ENCODE measurements at regions not wholly inside any gene's neighbourhood (a gene's known extent, or its start where the extent isn't known, plus 50 kb on each side); places are given as distances from the start of the nearest gene placed in this dataset.

GRCh38 chr4:122973465-122973864 lies 51.1 kb upstream of the NUDT6 start:
- no peak for ATAC-seq
- no peak overlapping the region for H3K4me2 ChIP-seq (ENCODE audit: low read length)
- no peaks in the 10 kb centered on the region for H3K9me2 ChIP-seq (replicated peaks; ENCODE audit: low read length)
- H3F3A ChIP-seq (ENCODE audit: low read length, unreplicated experiment) = no peaks in the 10 kb centered on the region
- TF ChIP-seq EZH2phosphoT487 (IDR thresholded peaks at IDR 0.05; ENCODE audit: borderline replicate concordance, low read length) = no peak
- TF ChIP-seq EZH2 (IDR thresholded peaks at IDR 0.05; ENCODE audit: low read length, unreplicated experiment) = no peak
- no peak for TF ChIP-seq CTCF (conservative IDR thresholded peaks at IDR 0.05; ENCODE audit: low read depth, low read length)
- ChIA-PET POLR2A (ENCODE audit: unreplicated experiment) (no interaction called here), CTCF (no interaction called here)
- H3K36me3 ChIP-seq (ENCODE audit: low read depth, low read length) = peaks cover 17% of the 10 kb centered on the region; the same call in 1 of the 2 replicates
- H3K79me2 ChIP-seq (ENCODE audit: low read length) = no peaks in the 10 kb centered on the region
- no peak overlapping the region for H3K9ac ChIP-seq (ENCODE audit: low read length)
- H3K27me3 ChIP-seq (ENCODE audit: low read length) = no peaks in the 10 kb centered on the region
- intact Hi-C loops (cut with micrococcal nuclease) = no loop called here
- peaks cover 9% of the 10 kb centered on the region for H3K4me1 ChIP-seq (ENCODE audit: insufficient read depth, low read length)
- H4K20me1 ChIP-seq (ENCODE audit: low read length) = no peaks in the 10 kb centered on the region
- no peak overlapping the region for H2AFZ ChIP-seq (ENCODE audit: low read length)
- no peak for DNase-seq
- no peaks in the 10 kb centered on the region for H3K9me3 ChIP-seq (ENCODE audit: low read length)
- no peak overlapping the region for H3K4me3 ChIP-seq (ENCODE audit: low read length)
- no peak overlapping the region for H3K27ac ChIP-seq (ENCODE audit: low read length)
- BruUV-seq (replicated peaks) = no TSS peak

GRCh38 chr4:122976111-122976510 lies 53.7 kb upstream of the NUDT6 start:
- intact Hi-C loops (cut with micrococcal nuclease) = no loop called here
- ATAC-seq = no peak
- no peak overlapping the region for H2AFZ ChIP-seq (ENCODE audit: low read length)
- ChIA-PET POLR2A (ENCODE audit: unreplicated experiment) (no interaction called here), CTCF (no interaction called here)
- no TSS peak for BruUV-seq (replicated peaks)
- H3K27me3 ChIP-seq (ENCODE audit: low read length) = no peaks in the 10 kb centered on the region
- H3K9me2 ChIP-seq (replicated peaks; ENCODE audit: low read length) = no peaks in the 10 kb centered on the region
- H3K4me1 ChIP-seq (ENCODE audit: insufficient read depth, low read length) = no peaks in the 10 kb centered on the region
- H3K9me3 ChIP-seq (ENCODE audit: low read length) = no peaks in the 10 kb centered on the region
- no peaks in the 10 kb centered on the region for H4K20me1 ChIP-seq (ENCODE audit: low read length)
- H3K27ac ChIP-seq (ENCODE audit: low read length) = no peak overlapping the region
- H3F3A ChIP-seq (ENCODE audit: low read length, unreplicated experiment) = no peaks in the 10 kb centered on the region
- no peaks in the 10 kb centered on the region for H3K79me2 ChIP-seq (ENCODE audit: low read length)
- H3K36me3 ChIP-seq (ENCODE audit: low read depth, low read length) = peaks cover 21% of the 10 kb centered on the region; the same call in 1 of the 2 replicates
- H3K4me2 ChIP-seq (ENCODE audit: low read length) = no peak overlapping the region
- no peak for TF ChIP-seq EZH2 (IDR thresholded peaks at IDR 0.05; ENCODE audit: low read length, unreplicated experiment)
- no peak for TF ChIP-seq CTCF (conservative IDR thresholded peaks at IDR 0.05; ENCODE audit: low read depth, low read length)
- TF ChIP-seq EZH2phosphoT487 (IDR thresholded peaks at IDR 0.05; ENCODE audit: borderline replicate concordance, low read length) = no peak
- DNase-seq = no peak
- no peak overlapping the region for H3K9ac ChIP-seq (ENCODE audit: low read length)
- H3K4me3 ChIP-seq (ENCODE audit: low read length) = no peak overlapping the region

- CTCF ChIA-PET = no interaction called here
- Histone ChIP-seq H3K9ac (ENCODE audit: low read length) (no peak overlapping the region), H3K4me3 (ENCODE audit: low read length) (no peak overlapping the region), H3K4me1 (ENCODE audit: insufficient read depth, low read length) (no peaks in the 10 kb centered on the region), H3K27me3 (ENCODE audit: low read length) (no peaks in the 10 kb centered on the region), H3K9me2 (replicated peaks; ENCODE audit: low read length) (no peaks in the 10 kb centered on the region), H4K20me1 (ENCODE audit: low read length) (no peaks in the 10 kb centered on the region), H3K27ac (ENCODE audit: low read length) (no peak overlapping the region), H3K36me3 (ENCODE audit: low read depth, low read length) (peaks cover 22% of the 10 kb centered on the region; the same call in 1 of the 2 replicates), H3K79me2 (ENCODE audit: low read length) (no peaks in the 10 kb centered on the region), H3K9me3 (ENCODE audit: low read length) (no peaks in the 10 kb centered on the region), H3F3A (ENCODE audit: low read length, unreplicated experiment) (no peaks in the 10 kb centered on the region), H3K4me2 (ENCODE audit: low read length) (no peak overlapping the region), H2AFZ (ENCODE audit: low read length) (no peak overlapping the region)
- no TSS peak for BruUV-seq (replicated peaks)
- POLR2A ChIA-PET (ENCODE audit: unreplicated experiment) = no interaction called here
- intact Hi-C loops (cut with micrococcal nuclease) = no loop called here
- TF ChIP-seq EZH2 (IDR thresholded peaks at IDR 0.05; ENCODE audit: low read length, unreplicated experiment) = no peak
- TF ChIP-seq EZH2phosphoT487 (IDR thresholded peaks at IDR 0.05; ENCODE audit: borderline replicate concordance, low read length) = no peak
- TF ChIP-seq CTCF (conservative IDR thresholded peaks at IDR 0.05; ENCODE audit: low read depth, low read length) = no peak
- no peak for DNase-seq
- ATAC-seq = no peak
Measured at GRCh38 chr4:122977103-122977502, 54.7 kb upstream of the NUDT6 start.
